ENCODE measurements at regions not wholly inside any gene's neighbourhood (a gene's known extent, or its start where the extent isn't known, plus 50 kb on each side); places are given as distances from the start of the nearest gene placed in this dataset.
"Not testable (repeated sequence)": the region's sequence is repeated elsewhere in the genome, so short reads cannot be mapped to it uniquely, and the experiment has no call there.

GRCh38 chr11:97078443-97078842, 688.6 kb downstream of the JRKL start:
- H3K9me3 ChIP-seq = no peaks in the 10 kb centered on the region
- TF ChIP-seq, protein P1, sequence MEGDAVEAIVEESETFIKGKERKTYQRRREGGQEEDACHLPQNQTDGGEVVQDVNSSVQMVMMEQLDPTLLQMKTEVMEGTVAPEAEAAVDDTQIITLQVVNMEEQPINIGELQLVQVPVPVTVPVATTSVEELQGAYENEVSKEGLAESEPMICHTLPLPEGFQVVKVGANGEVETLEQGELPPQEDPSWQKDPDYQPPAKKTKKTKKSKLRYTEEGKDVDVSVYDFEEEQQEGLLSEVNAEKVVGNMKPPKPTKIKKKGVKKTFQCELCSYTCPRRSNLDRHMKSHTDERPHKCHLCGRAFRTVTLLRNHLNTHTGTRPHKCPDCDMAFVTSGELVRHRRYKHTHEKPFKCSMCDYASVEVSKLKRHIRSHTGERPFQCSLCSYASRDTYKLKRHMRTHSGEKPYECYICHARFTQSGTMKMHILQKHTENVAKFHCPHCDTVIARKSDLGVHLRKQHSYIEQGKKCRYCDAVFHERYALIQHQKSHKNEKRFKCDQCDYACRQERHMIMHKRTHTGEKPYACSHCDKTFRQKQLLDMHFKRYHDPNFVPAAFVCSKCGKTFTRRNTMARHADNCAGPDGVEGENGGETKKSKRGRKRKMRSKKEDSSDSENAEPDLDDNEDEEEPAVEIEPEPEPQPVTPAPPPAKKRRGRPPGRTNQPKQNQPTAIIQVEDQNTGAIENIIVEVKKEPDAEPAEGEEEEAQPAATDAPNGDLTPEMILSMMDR (IDR thresholded peaks at IDR 0.05; ENCODE audit: low read depth, low read length) = no peak
- H3K4me1 ChIP-seq = no peaks in the 10 kb centered on the region
- H3K36me3 ChIP-seq = no peaks in the 10 kb centered on the region
- DNase-seq = no peak
- no peaks in the 10 kb centered on the region for H3K27me3 ChIP-seq
- H3K4me3 ChIP-seq (ENCODE audit: low read depth, low read length) = no peak overlapping the region

- no peaks in the 10 kb centered on the region for H3K36me3 ChIP-seq
- no peaks in the 10 kb centered on the region for H3K9me3 ChIP-seq
- no peak for DNase-seq
- TF ChIP-seq, protein P1 (IDR thresholded peaks at IDR 0.05; ENCODE audit: low read depth, low read length) = no peak
- H3K4me1 ChIP-seq = no peaks in the 10 kb centered on the region
- H3K4me3 ChIP-seq (ENCODE audit: low read depth, low read length) = no peak overlapping the region
- H3K27me3 ChIP-seq = no peaks in the 10 kb centered on the region
Observed at GRCh38 chr11:97079244-97079643, 689.4 kb downstream of the JRKL start.

- Histone ChIP-seq H3K4me3 (ENCODE audit: low read depth, low read length) (no peak overlapping the region), H3K4me1 (peaks cover 3% of the 10 kb centered on the region; the same call in 1 of the 2 replicates), H3K27me3 (no peaks in the 10 kb centered on the region), H3K9me3 (no peaks in the 10 kb centered on the region), H3K36me3 (no peaks in the 10 kb centered on the region)
- DNase-seq = no peak
- TF ChIP-seq, protein P1 (IDR thresholded peaks at IDR 0.05; ENCODE audit: low read depth, low read length) = no peak
Observed at GRCh38 chr11:97087419-97087818, 697.6 kb downstream of the JRKL start.

- no peak for DNase-seq
- no peak overlapping the region for H3K4me3 ChIP-seq (ENCODE audit: low read depth, low read length)
- H3K9me3 ChIP-seq = no peaks in the 10 kb centered on the region
- TF ChIP-seq, protein P1 (IDR thresholded peaks at IDR 0.05; ENCODE audit: low read depth, low read length) = peak; percentile 46
- H3K27me3 ChIP-seq = no peaks in the 10 kb centered on the region
- H3K4me1 ChIP-seq = no peaks in the 10 kb centered on the region
- H3K36me3 ChIP-seq = no peaks in the 10 kb centered on the region
Observed at GRCh38 chr11:97092823-97093222, 703.0 kb downstream of the JRKL start.

DNA sequence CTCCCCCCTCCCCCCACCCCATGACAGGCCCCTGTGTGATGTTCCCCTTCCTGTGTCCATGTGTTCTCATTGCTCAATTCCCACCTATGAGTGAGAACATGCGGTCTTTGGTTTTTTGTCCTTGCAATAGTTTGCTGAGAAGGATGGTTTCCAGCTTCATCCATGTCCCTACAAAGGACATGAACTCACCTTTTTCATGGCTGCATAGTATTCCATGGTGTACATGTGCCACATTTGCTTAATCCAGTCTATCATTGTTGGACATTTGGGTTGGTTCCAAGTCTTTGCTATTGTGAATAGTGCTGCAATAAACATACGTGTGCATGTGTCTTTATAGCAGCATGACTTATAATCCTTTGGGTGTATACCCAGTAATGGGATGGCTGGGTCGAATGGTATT, 712.4 kb downstream of the JRKL start:
- H3K27me3 ChIP-seq; H3K4me1 ChIP-seq; H3K9me3 ChIP-seq; H3K4me3 ChIP-seq (ENCODE audit: low read depth, low read length); DNase-seq; H3K36me3 ChIP-seq: not testable (repeated sequence)

GRCh38 chr11:97107604-97108003, 717.8 kb downstream of the JRKL start:
- H3K27me3 ChIP-seq = no peaks in the 10 kb centered on the region
- H3K9me3 ChIP-seq = no peaks in the 10 kb centered on the region; the same call in 1 of the 2 replicates
- H3K4me3 ChIP-seq (ENCODE audit: low read depth, low read length) = no peak overlapping the region
- TF ChIP-seq, protein P1 (IDR thresholded peaks at IDR 0.05; ENCODE audit: low read depth, low read length) = no peak
- no peaks in the 10 kb centered on the region for H3K36me3 ChIP-seq
- no peaks in the 10 kb centered on the region for H3K4me1 ChIP-seq
- DNase-seq = no peak

DNA sequence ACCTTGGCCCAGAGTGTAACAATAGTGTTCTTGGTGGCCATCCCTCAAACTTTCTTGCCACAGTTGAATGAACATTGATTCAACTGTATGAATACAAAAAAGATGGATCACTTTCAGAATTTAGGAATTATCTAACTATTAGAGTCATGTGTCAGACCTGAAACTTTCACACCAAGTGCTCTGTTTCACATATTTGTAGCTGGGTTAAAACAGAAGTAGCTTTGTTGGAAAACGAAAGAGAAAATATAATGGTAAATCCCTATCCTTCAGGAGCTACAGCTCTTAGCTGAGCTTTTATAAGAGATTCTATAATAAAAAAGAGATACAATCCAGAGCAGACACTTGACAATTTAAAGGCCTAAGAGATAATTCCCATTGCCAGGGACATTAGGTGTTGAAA, 719.3 kb downstream of the JRKL start:
- no peak for DNase-seq
- no peaks in the 10 kb centered on the region; the same call in 1 of the 2 replicates for H3K9me3 ChIP-seq
- no peaks in the 10 kb centered on the region for H3K27me3 ChIP-seq
- TF ChIP-seq, protein P1 (IDR thresholded peaks at IDR 0.05; ENCODE audit: low read depth, low read length) = no peak
- H3K36me3 ChIP-seq = no peaks in the 10 kb centered on the region
- no peak overlapping the region for H3K4me3 ChIP-seq (ENCODE audit: low read depth, low read length)
- no peaks in the 10 kb centered on the region for H3K4me1 ChIP-seq

All from BE2C (cell line).